Fibroblast of gingiva (primary cell): ENCODE measurements at regions not wholly inside any gene's neighbourhood (a gene's known extent, or its start where the extent isn't known, plus 50 kb on each side); places are given as distances from the start of the nearest gene placed in this dataset.
"Not testable (repeated sequence)": the region's sequence is repeated elsewhere in the genome, so short reads cannot be mapped to it uniquely, and the experiment has no call there.

ENCODE experiments used
- DNase-seq: peaks from one replicate; pipeline ENCODE4 v3.0.0-alpha.2; 2011; ENCODE audit warnings: low read depth

DNA sequence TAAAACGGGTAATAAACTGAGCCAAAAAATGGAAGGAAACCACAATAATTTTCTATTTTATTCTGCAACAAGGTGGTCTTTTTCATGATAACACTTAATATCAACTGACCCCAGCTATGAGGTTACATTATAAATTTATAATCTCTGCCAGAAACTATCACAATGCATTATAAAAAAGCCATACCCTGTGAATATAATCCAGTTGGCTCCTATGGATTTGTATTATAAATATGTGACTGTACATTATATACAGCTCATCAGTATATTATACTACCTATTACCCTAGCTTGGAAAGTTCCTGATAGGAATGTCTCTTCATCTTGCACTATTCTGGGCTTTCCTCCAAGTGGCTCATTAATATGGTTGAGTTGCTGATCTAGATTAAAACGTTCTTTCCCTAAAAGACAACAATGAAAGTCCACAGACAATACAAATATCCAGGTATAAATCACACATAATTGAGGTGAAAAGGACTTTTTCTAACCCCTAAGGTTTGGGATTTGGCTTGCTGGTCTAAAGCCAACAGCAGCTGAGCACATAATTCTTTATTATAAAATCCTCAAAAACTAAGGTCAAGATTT, 487.7 kb downstream of the TTLL7 start:
- no peak for DNase-seq

GRCh38 chr1:83509301-83509781, 489.6 kb downstream of the TTLL7 start:
- DNase-seq = no peak

DNA sequence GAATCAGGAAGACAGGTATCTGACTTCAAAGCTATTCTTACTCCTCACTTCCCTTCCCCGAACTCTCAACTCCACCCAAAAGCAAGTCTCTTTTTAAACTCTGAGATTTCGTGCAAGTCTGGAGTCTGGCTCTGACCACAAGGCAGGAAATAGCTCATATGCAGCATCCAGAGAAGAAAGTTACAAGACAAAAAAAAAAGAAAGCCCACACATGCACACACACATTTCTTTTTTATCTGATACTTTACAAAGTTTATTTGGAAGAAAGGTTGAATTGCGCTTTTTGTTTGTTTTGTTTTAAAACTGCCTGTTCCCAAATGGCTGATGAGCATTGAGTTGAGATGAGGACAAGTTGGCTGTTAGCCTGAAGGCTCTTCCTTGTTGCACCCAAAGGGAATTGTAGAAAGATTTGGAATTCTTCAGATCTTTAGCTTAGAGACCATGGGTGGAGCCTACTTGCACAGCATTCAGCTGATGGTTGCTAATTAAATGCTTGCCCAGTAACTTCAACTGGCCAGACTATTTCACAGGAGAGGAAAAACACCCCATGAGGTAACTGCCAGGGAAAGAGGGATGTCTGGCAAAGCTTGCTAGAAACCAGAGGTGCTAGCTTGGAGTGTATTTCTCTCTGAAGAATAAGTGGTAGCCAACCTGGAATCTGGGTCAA, 490.3 kb downstream of the TTLL7 start:
- peak; percentile 99 for DNase-seq

DNA sequence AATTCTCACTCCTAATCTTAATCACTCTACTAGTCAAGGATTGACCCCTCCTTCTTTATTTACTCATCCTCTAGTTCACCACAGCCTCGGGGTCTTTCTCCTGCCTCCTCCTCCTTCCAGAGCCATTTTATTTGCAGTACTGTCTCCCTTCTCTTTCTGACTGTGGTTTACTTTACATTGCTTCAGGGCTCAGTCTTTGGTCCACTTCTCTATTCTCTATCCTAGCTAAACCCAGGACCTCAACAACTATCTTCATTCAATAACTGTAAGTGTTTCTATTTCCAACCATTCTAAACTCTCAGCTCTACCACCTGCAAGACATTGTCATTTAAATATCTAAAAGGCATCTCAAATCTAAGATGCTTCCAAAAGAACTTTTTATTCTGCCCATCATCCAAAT, 493.8 kb downstream of the TTLL7 start:
- no peak for DNase-seq

DNA sequence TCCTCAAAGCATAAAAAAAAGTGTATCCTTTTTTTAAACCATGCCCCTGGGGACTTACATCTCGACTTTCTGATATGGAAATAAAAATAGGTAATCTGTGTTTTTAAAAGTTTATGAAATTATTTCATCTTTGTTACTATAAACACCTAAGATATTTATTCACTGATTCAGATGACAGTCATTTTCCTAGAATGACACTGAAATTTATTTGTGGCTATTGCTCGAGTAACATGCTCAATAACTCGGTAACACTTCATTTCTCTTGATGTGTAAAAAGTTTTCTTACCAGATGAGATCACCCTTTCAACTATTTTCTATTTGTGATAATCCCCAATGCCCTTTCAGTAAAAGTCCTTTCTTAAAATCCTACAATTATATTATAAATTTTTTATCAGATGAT, 495.8 kb downstream of the TTLL7 start:
- DNase-seq = no peak

- no peak for DNase-seq
Measured at GRCh38 chr1:83500987-83501591, 497.8 kb downstream of the TTLL7 start.

DNA sequence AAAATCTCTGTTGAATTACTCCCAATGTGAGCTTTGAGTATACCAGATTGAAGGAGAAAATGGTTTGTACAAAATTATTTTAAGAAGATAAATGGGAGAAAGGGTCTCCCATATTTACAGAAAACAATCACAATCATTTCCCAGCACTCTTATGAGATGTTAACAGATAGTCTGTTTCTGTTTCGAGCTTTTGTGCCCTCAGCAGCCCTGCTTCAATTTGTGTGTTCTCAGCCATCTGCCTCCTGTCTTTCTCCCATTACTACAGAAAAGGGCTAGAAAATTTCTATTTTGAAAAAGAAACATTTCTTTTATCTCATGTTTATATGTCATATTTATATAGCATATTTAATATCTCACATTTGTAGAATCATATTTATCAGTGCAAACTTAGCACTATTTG, 498.4 kb downstream of the TTLL7 start:
- no peak for DNase-seq

DNA sequence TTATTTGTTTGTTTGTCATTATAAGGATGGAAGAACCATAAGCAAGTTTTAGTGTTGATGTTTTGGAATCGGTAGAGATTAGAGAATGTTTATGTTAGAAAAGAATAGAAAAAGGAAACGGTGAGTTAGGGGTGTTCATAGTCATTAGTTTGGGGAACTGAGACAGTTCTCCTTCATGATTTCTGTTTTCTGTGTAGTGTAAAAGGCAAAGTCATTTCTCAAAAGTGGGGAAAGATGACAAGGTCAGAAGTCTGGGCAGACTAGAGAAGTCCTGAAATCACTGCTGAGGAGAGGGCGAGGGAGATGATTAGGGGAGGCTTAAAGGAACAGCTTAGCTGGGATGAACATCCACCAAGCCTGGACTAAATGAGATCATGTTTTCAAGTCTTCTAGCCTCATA, 498.9 kb downstream of the TTLL7 start:
- DNase-seq = no peak

DNA sequence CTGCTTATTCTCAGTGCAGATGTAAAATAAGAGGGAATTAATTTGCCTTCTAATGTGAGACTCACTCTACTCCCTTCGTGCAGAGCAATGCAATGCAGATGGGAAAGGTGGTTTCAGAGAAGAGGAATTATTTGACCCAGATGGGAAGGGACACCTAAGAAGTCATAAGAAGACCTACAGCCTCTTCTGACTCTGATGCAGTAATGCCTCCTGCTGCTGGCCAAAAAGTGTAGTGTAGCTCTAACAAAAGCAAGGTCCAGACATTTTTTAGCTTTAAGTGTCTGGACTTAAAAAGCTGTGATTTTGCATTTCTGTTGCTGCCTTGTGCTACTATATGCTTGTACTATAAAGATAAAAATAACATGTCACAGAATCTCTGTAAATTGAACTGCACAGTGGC, 501.4 kb downstream of the TTLL7 start:
- peak; percentile 28 for DNase-seq

DNA sequence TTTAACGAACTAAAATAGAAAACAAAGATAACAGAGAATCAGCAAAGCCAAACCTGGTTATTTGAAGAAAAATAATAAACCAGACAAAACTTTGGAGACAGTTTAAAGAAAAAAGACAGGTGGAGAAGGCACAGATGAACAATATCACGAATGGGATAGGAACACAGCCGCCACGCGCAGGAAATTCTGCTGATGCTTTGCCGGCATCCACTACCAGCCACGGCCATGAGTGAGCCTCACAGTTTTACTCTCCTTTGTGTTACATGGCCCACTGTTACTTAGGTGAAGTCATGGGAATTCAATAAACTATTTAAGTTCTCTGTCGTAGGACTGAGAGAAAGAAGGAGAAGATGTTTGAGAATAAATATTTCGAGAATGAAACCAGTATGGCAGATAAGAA, 503.4 kb downstream of the TTLL7 start:
- no peak for DNase-seq

GRCh38 chr1:83493633-83494032, 505.3 kb downstream of the TTLL7 start:
- no peak for DNase-seq

- no peak for DNase-seq
Measured at GRCh38 chr1:83491930-83492329, 507.0 kb downstream of the TTLL7 start.

- DNase-seq = no peak
Measured at GRCh38 chr1:83490988-83491387, 507.9 kb downstream of the TTLL7 start.

GRCh38 chr1:83488105-83488504, 510.8 kb downstream of the TTLL7 start:
- not testable (repeated sequence) for DNase-seq

GRCh38 chr1:83487460-83487859, 511.5 kb downstream of the TTLL7 start:
- not testable (repeated sequence) for DNase-seq

DNA sequence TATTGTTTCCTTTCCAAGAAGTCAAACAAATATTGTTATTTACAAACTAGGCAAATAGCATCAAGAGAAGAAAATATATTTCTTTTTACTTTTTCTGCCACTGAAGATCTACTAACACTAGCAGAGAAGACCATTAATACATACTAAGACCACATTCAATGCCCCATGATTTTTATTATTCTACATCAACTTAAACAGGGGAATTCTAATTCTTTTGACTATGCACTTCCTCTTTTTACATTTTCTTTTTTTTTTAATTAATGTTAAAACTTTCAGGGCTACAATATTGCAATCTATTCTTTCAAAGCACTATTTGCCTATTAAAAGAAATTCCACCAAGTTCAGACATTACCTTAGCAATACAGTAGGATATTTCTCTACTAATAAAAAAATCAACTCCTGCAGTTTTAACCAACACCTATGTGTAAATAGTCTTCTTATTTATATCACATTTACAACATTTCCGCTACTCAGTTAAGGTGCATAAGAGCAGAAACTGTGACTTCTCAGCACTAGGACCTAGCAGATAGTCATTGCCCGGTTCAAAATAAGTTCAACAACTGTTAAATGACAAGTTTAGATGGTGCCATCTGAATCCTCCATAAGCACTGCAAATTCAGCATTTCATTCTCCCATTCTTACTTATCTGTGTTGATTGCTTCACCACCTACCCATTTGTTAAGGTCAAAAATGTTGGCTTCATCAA, 513.5 kb downstream of the TTLL7 start:
- not testable (repeated sequence) for DNase-seq

- not testable (repeated sequence) for DNase-seq
Measured at GRCh38 chr1:83481284-83481683, 517.6 kb downstream of the TTLL7 start.

- not testable (repeated sequence) for DNase-seq
Measured at GRCh38 chr1:83479591-83480239, 519.2 kb downstream of the TTLL7 start.

GRCh38 chr1:83478127-83478526, 520.8 kb downstream of the TTLL7 start:
- DNase-seq = not testable (repeated sequence)

GRCh38 chr1:83476518-83476917, 522.4 kb downstream of the TTLL7 start:
- not testable (repeated sequence) for DNase-seq

- DNase-seq = not testable (repeated sequence)
Measured at GRCh38 chr1:83474946-83475345, 524.0 kb downstream of the TTLL7 start.

DNA sequence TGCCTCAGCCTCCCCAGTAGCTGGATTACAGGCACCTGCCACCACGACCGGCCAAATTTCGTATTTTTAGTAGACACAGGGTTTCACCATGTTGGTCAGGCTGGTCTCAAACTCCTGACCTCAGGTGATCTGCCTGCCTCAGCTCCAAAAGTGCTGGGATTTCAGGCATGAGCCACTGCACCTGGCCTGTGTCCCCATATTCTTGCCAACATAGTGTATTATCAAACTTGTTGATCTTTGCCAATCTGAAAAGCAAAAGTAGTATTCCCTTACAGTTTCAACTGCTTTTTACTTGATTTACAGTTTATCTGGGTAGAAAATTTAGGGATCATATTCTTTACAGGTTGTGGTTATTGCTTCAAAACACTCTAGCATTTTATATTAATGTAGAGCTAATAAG, 524.9 kb downstream of the TTLL7 start:
- DNase-seq = not testable (repeated sequence)
